MCF 10A (cell line): ENCODE measurements at regions not wholly inside any gene's neighbourhood (a gene's known extent, or its start where the extent isn't known, plus 50 kb on each side); places are given as distances from the start of the nearest gene placed in this dataset.

Experiments
- BruUV-seq: library from RNA; stranded (reverse); fragments of 400-500 nt; replicated peaks from 2 replicates; lab custom pipeline; 2021; lab: Mats Ljungman, UMichigan
- CTCF ChIA-PET: fragments of 300-600 bp; sonication (Branson Sonifier 250); formaldehyde crosslinking; extraction: SDS; loops from one replicate; lab custom pipeline; 2021; ENCODE audit warnings: antibody characterized with exemption, inconsistent platforms; lab: Yijun Ruan, JAX
- POLR2A ChIA-PET: fragments of 300-600, 350-650 bp; sonication (Branson Sonifier 250); formaldehyde crosslinking; extraction: SDS; loops from one replicate; lab custom pipeline; 2020; ENCODE audit warnings: antibody characterized with exemption, inconsistent platforms; lab: Yijun Ruan, JAX
- DNase-seq: peaks from one replicate; pipeline ENCODE4 v3.0.0-alpha.2; 2018; ENCODE audit not compliant: unreplicated experiment
- H3K27ac Mint-ChIP-seq: one replicate; pipeline ENCODE4 v1.8.0; 2022; ENCODE audit warnings: mild to moderate bottlenecking, low read depth, mixed read lengths; ENCODE audit not compliant: unreplicated experiment
- H3K27me3 Mint-ChIP-seq: one replicate; pipeline ENCODE4 v1.8.0; 2022; ENCODE audit warnings: mixed read lengths; ENCODE audit not compliant: insufficient read depth, unreplicated experiment
- H3K36me3 Mint-ChIP-seq: one replicate; pipeline ENCODE4 v1.8.0; 2022; ENCODE audit warnings: mild to moderate bottlenecking, moderate library complexity, mixed read lengths; ENCODE audit not compliant: insufficient read depth, unreplicated experiment
- H3K4me1 Mint-ChIP-seq: one replicate; pipeline ENCODE4 v1.8.0; 2022; ENCODE audit warnings: mixed read lengths; ENCODE audit not compliant: insufficient read depth, unreplicated experiment
- H3K4me3 Mint-ChIP-seq: one replicate; pipeline ENCODE4 v1.8.0; 2022; ENCODE audit warnings: mild to moderate bottlenecking, moderate library complexity, mixed read lengths; ENCODE audit not compliant: unreplicated experiment
- H3K9me3 Mint-ChIP-seq: one replicate; pipeline ENCODE4 v1.8.0; 2022; ENCODE audit warnings: mixed read lengths; ENCODE audit not compliant: unreplicated experiment
- CTCF ChIP-seq: fragments of 200-600 bp; IDR thresholded peaks from one replicate; pipeline ENCODE4 v1.8.0; 2022; ENCODE audit warnings: antibody characterized with exemption, mild to moderate bottlenecking; ENCODE audit not compliant: unreplicated experiment
- intact Hi-C: fragments of 100-400 bp; cut with micrococcal nuclease; formaldehyde crosslinking; loops from 2 replicates; pipeline ENCODE4 v1.14.1; 2022

- no peak for TF ChIP-seq CTCF
- intact Hi-C loops = loop anchor here (10.0 kb wide), 1 partner anchor 82 kb away; no protein-coding TSS in a partner anchor
- ChIA-PET CTCF (interaction anchor here (0.6 to 0.7 kb wide), 2 partner anchors 91 to 459 kb away, joined by 3 read pairs; no protein-coding TSS in a partner anchor), POLR2A (interaction anchor here (1.1 to 4.9 kb wide), 2 partner anchors 86 to 113 kb away, joined by 3 to 30 read pairs; no protein-coding TSS in a partner anchor)
- Mint-ChIP-seq H3K36me3 (no peaks in the 10 kb centered on the region), H3K27me3 (no peaks in the 10 kb centered on the region), H3K27ac (peak overlapping the region; percentile 51), H3K4me1 (peaks cover 43% of the 10 kb centered on the region), H3K9me3 (peaks cover 6% of the 10 kb centered on the region), H3K4me3 (no peak overlapping the region)
- no TSS peak for BruUV-seq
- DNase-seq = no peak
Measured at GRCh38 chr7:47672271-47672791, 90.4 kb upstream of the TNS3 start.

- POLR2A ChIA-PET = interaction anchor here (1.1 to 4.9 kb wide), 3 partner anchors 87 to 114 kb away, joined by 3 to 30 read pairs (median 3); no protein-coding TSS in a partner anchor
- BruUV-seq = no TSS peak
- H3K4me3 Mint-ChIP-seq = no peak overlapping the region
- no peak for TF ChIP-seq CTCF
- no peaks in the 10 kb centered on the region for H3K36me3 Mint-ChIP-seq
- peak overlapping the region; percentile 93 for H3K27ac Mint-ChIP-seq
- intact Hi-C loops = loop anchor here (10.0 kb wide), 1 partner anchor 83 kb away; no protein-coding TSS in a partner anchor
- peaks cover 35% of the 10 kb centered on the region for H3K4me1 Mint-ChIP-seq
- no peaks in the 10 kb centered on the region for H3K9me3 Mint-ChIP-seq
- CTCF ChIA-PET = interaction anchor here (0.7 kb wide), 1 partner anchor 458 kb away, joined by 3 read pairs; no protein-coding TSS in a partner anchor
- DNase-seq = no peak
- H3K27me3 Mint-ChIP-seq = no peaks in the 10 kb centered on the region
Measured at GRCh38 chr7:47671358-47671757, 89.4 kb upstream of the TNS3 start.

GRCh38 chr7:47670729-47671128 is 88.8 kb upstream of the TNS3 start:
- Mint-ChIP-seq H3K9me3 (no peaks in the 10 kb centered on the region), H3K4me1 (peaks cover 35% of the 10 kb centered on the region), H3K36me3 (no peaks in the 10 kb centered on the region), H3K27me3 (no peaks in the 10 kb centered on the region), H3K27ac (peak overlapping the region; percentile 93), H3K4me3 (no peak overlapping the region)
- intact Hi-C loops = loop anchor here (10.0 kb wide), 1 partner anchor 84 kb away; no protein-coding TSS in a partner anchor
- BruUV-seq = no TSS peak
- no peak for DNase-seq
- TF ChIP-seq CTCF = no peak
- ChIA-PET POLR2A (interaction anchor here (0.7 to 4.9 kb wide), 5 partner anchors 8 to 115 kb away, joined by 3 to 30 read pairs (median 6); no protein-coding TSS in a partner anchor), CTCF (interaction anchor here (0.6 to 2.1 kb wide), 4 partner anchors 44 to 151 kb away, joined by 4 to 9 read pairs (median 4); no protein-coding TSS in a partner anchor)

- H3K36me3 Mint-ChIP-seq = no peaks in the 10 kb centered on the region
- H3K4me1 Mint-ChIP-seq = peaks cover 34% of the 10 kb centered on the region
- no TSS peak for BruUV-seq
- POLR2A ChIA-PET = interaction anchor here (0.7 to 4.9 kb wide), 21 partner anchors 9 to 195 kb away, joined by 3 to 30 read pairs (median 4); no protein-coding TSS in a partner anchor
- H3K27me3 Mint-ChIP-seq = no peaks in the 10 kb centered on the region
- CTCF ChIA-PET = interaction anchor here (0.6 to 2.1 kb wide), 10 partner anchors 37 to 286 kb away, joined by 3 to 9 read pairs (median 4); no protein-coding TSS in a partner anchor
- H3K4me3 Mint-ChIP-seq = no peak overlapping the region
- H3K9me3 Mint-ChIP-seq = no peaks in the 10 kb centered on the region
- no peak for DNase-seq
- peak overlapping the region; percentile 93 for H3K27ac Mint-ChIP-seq
- intact Hi-C loops = loop anchor here (2.0 to 10.0 kb wide), 6 partner anchors 69 to 215 kb away; partner anchors contain the start of gene TNS3
- TF ChIP-seq CTCF = no peak
Measured at GRCh38 chr7:47669901-47670384, 88.0 kb upstream of the TNS3 start.
